ENCODE measurements at regions not wholly inside any gene's neighbourhood (a gene's known extent, or its start where the extent isn't known, plus 50 kb on each side); places are given as distances from the start of the nearest gene placed in this dataset.
A peak's percentile ranks its signal among the peaks of the same experiment; 100 is the strongest.

- TF ChIP-seq ZNF512 (CRISPR knock-in tag; IDR thresholded peaks at IDR 0.05; ENCODE audit: borderline replicate concordance) (no peak), JUN (CRISPR knock-in tag; IDR thresholded peaks at IDR 0.05) (no peak), FOXP1 (CRISPR knock-in tag; IDR thresholded peaks at IDR 0.05; ENCODE audit: borderline replicate concordance) (no peak), NR1H2 (CRISPR knock-in tag; IDR thresholded peaks at IDR 0.05) (no peak), NR3C1 (CRISPR knock-in tag; conservative IDR thresholded peaks at IDR 0.05; ENCODE audit: low read depth) (no peak), E2F5 (CRISPR knock-in tag; IDR thresholded peaks at IDR 0.05) (no peak), FOXJ3 (CRISPR knock-in tag; IDR thresholded peaks at IDR 0.05; ENCODE audit: borderline replicate concordance) (no peak), NR2C2 (CRISPR knock-in tag; IDR thresholded peaks at IDR 0.05) (no peak), ATF1 (CRISPR knock-in tag; IDR thresholded peaks at IDR 0.05) (no peak), ZNF425 (CRISPR knock-in tag; conservative IDR thresholded peaks at IDR 0.05) (no peak), GABPB1 (CRISPR knock-in tag; IDR thresholded peaks at IDR 0.05) (no peak), ZNF232 (CRISPR knock-in tag; IDR thresholded peaks at IDR 0.05) (no peak), MXD4 (CRISPR knock-in tag; IDR thresholded peaks at IDR 0.05; ENCODE audit: borderline replicate concordance) (no peak), RELA (CRISPR knock-in tag; IDR thresholded peaks at IDR 0.05; ENCODE audit: borderline replicate concordance) (no peak), GRHL2 (CRISPR knock-in tag; IDR thresholded peaks at IDR 0.05; ENCODE audit: insufficient replicate concordance, severe bottlenecking) (no peak), IRF1 (CRISPR knock-in tag; IDR thresholded peaks at IDR 0.05) (no peak)
- Mint-ChIP-seq H3K9me3 (no peaks in the 10 kb centered on the region), H3K27ac (peak overlapping the region; percentile 15; the same call in 1 of the 2 replicates), H3K4me3 (no peak overlapping the region), H3K4me1 (peaks cover 9% of the 10 kb centered on the region), H3K27me3 (ENCODE audit: low read depth) (no peaks in the 10 kb centered on the region), H3K36me3 (no peaks in the 10 kb centered on the region)
- CTCF ChIA-PET: no interaction called here
- DNase-seq (ENCODE audit: low spot score): no peak
- POLR2A ChIA-PET: no interaction called here
- no peak for ATAC-seq
Measured at GRCh38 chr20:50287512-50287911, 96.9 kb downstream of the CEBPB start.

- DNase-seq (ENCODE audit: low spot score) (no peak), ATAC-seq (no peak)
- ChIA-PET CTCF (no interaction called here), POLR2A (no interaction called here)
- H3K27me3 Mint-ChIP-seq (ENCODE audit: low read depth): no peaks in the 10 kb centered on the region
- H3K27ac Mint-ChIP-seq: no peak overlapping the region
- no peaks in the 10 kb centered on the region for H3K36me3 Mint-ChIP-seq
- H3K4me3 Mint-ChIP-seq: no peak overlapping the region
- no peaks in the 10 kb centered on the region for H3K9me3 Mint-ChIP-seq
- peaks cover 9% of the 10 kb centered on the region for H3K4me1 Mint-ChIP-seq
- no peak for TF ChIP-seq E2F1 (CRISPR knock-in tag; IDR thresholded peaks at IDR 0.05)
- TF ChIP-seq SP1 (CRISPR knock-in tag; conservative IDR thresholded peaks at IDR 0.05): no peak
- no peak for TF ChIP-seq ZBTB21 (CRISPR knock-in tag; IDR thresholded peaks at IDR 0.05; ENCODE audit: borderline replicate concordance)
- no peak for TF ChIP-seq ATF2 (CRISPR knock-in tag; IDR thresholded peaks at IDR 0.05; ENCODE audit: borderline replicate concordance, low read depth)
- no peak for TF ChIP-seq ERG (CRISPR knock-in tag; IDR thresholded peaks at IDR 0.05)
- no peak for TF ChIP-seq EMX1 (CRISPR knock-in tag; IDR thresholded peaks at IDR 0.05)
- TF ChIP-seq ZNF121 (CRISPR knock-in tag; IDR thresholded peaks at IDR 0.05): no peak
Measured at GRCh38 chr20:50288128-50288623, 97.5 kb downstream of the CEBPB start.

Data from WTC11 (cell line).